ENCODE measurements at regions not wholly inside any gene's neighbourhood (a gene's known extent, or its start where the extent isn't known, plus 50 kb on each side); places are given as distances from the start of the nearest gene placed in this dataset.

DNA sequence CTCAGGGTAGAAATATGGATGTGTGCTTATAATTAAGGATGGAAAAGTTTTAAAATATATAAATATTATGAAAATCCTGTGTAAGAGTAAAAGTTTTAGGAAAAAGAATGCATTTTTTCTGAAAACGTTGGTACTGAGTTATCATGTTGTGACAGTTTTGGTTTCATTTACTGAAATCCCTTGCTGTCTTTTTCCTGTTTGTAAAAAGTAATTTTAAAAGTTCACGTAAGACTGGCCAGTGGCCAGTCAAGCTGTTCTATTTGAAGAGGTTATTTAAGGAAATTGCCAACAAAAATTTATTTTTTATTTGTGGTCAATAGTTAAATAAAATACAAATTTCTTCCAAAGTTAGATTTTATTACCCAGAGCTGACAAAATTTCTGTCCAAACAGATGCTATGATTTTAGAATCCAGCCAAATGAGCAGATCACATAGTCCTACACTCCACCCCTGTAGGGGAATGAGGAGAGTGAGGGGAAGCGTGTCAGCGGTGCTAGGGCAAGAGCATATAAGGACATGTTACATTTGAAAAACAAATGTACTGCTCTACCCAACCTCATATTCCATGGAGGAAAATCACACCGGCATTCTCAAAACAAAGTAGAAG is 297.8 kb upstream of the TFPI start:
- Mint-ChIP-seq H3K27me3 (no peaks in the 10 kb centered on the region), H3K9me3 (no peaks in the 10 kb centered on the region), H3K36me3 (no peaks in the 10 kb centered on the region), H3K27ac (no peak overlapping the region), H3K4me3 (no peak overlapping the region), H3K4me1 (no peaks in the 10 kb centered on the region)
- CTCF ChIA-PET, result no interaction called here
- no peak for DNase-seq

DNA sequence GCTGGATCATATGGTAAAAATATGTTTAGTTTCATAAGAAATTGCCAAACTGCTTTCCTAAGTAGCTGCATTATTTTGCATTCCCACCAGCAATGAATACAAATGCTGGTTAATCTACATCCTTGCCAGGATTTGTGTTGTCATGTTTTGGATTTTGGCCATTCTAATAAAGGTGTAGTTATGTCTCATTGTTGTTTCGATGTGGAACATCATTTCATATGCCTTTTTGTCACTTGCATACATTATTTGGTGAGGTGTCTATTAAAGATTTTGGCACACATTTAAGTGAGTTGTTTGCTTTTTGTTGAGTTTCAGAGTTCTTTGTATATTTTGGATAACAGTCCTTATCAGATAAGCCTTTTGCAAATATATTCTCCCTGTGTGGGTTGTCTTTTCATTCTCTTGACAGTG is 299.2 kb upstream of the TFPI start:
- Mint-ChIP-seq H3K9me3 (no peaks in the 10 kb centered on the region), H3K27ac (no peak overlapping the region), H3K36me3 (no peaks in the 10 kb centered on the region), H3K27me3 (no peaks in the 10 kb centered on the region), H3K4me3 (no peak overlapping the region), H3K4me1 (no peaks in the 10 kb centered on the region)
- no peak for DNase-seq
- CTCF ChIA-PET, result no interaction called here

DNA sequence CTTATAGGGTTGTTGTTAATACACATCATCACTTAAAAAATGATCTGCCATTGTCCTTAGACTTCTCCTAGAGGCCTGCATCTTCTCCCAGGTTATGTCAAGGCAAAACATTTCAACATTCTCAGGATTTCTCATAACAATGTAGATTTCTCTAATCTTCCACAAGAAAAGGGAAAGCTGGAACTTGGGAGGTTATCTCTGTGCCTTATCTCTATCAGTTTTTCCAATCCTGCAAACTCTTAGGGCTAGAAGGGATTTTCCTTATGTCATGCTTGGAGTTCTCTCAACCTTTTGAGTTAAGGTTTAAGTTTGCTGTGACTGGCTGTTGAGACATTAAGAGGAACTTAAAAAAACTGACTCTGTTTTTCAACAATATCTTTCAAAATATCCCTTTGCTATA is 300.6 kb upstream of the TFPI start:
- Mint-ChIP-seq H3K27ac (no peak overlapping the region), H3K36me3 (no peaks in the 10 kb centered on the region), H3K27me3 (no peaks in the 10 kb centered on the region), H3K4me1 (no peaks in the 10 kb centered on the region), H3K4me3 (no peak overlapping the region), H3K9me3 (no peaks in the 10 kb centered on the region)
- DNase-seq, result no peak
- CTCF ChIA-PET, result no interaction called here

DNA sequence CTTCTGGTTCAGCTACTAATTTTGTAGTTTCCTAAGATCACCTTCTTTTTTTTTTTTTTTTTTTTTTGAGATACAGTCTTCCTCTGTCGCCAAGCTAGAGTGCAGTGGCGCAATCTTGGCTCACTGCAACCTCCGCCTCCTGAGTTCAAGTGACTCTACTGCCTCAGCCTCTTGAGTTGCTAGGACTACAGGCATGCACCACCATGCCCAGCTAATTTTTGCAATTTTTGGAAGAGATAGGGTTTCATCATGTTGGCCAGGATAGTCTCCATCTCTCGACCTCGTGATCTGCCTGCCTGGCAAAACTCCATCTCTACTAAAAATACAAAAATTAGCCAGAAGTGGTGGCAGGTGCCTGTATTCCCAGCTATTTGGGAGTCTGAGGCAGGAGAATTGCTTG is 301.5 kb upstream of the TFPI start:
- Mint-ChIP-seq H3K27ac (no peak overlapping the region), H3K9me3 (no peaks in the 10 kb centered on the region), H3K36me3 (no peaks in the 10 kb centered on the region), H3K27me3 (no peaks in the 10 kb centered on the region), H3K4me3 (no peak overlapping the region), H3K4me1 (no peaks in the 10 kb centered on the region)
- DNase-seq, result no peak
- CTCF ChIA-PET, result interaction anchor here (0.7 kb wide), 1 partner anchor 499 kb away, joined by 3 read pairs; no protein-coding TSS in a partner anchor

DNA sequence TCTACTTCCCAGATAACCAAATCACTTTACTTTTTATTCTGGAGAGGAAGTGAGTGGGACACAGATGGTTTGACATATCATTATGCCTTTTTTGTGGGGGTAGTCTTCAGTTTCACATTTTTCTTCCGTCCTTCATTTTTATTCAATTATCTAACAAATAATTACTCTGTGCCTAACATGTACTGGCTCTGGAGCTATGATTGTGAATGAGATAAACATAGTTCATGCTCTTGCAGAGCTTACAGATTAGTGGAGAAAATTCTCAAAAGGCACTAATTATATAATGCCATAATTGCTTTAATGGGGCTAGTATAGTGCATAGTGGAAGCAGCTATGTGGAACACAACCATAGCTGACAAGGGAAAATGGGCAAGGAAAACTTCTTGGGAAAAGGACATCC is 303.6 kb upstream of the TFPI start:
- H3K27me3 Mint-ChIP-seq, result no peaks in the 10 kb centered on the region
- H3K9me3 Mint-ChIP-seq, result no peaks in the 10 kb centered on the region
- H3K4me1 Mint-ChIP-seq, result no peaks in the 10 kb centered on the region
- DNase-seq, result no peak
- CTCF ChIA-PET, result no interaction called here
- no peak overlapping the region for H3K4me3 Mint-ChIP-seq
- H3K27ac Mint-ChIP-seq, result no peak overlapping the region
- H3K36me3 Mint-ChIP-seq, result no peaks in the 10 kb centered on the region

DNA sequence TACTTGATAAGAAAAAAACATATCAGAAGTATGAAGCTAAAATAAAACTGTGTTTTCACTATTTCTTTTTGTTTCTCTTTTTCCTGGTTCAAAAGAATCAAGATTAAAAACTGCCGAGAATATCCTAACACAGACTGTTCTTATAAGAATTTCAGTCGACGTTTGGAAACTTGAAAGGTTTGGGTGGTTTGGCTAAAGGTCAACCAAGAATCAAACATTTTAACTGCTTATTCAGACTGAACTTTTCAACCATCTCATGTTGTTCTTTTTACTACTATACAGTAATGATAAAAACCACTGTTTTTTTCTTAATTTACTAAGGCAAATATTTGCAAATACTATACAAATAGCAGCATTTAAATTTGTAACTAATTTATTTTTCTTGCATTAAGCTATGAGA is 308.5 kb upstream of the TFPI start:
- DNase-seq, result no peak
- Mint-ChIP-seq H3K27me3 (no peaks in the 10 kb centered on the region), H3K4me1 (no peaks in the 10 kb centered on the region), H3K9me3 (peaks cover 3% of the 10 kb centered on the region), H3K27ac (no peak overlapping the region), H3K36me3 (no peaks in the 10 kb centered on the region), H3K4me3 (no peak overlapping the region)
- CTCF ChIA-PET, result no interaction called here

DNA sequence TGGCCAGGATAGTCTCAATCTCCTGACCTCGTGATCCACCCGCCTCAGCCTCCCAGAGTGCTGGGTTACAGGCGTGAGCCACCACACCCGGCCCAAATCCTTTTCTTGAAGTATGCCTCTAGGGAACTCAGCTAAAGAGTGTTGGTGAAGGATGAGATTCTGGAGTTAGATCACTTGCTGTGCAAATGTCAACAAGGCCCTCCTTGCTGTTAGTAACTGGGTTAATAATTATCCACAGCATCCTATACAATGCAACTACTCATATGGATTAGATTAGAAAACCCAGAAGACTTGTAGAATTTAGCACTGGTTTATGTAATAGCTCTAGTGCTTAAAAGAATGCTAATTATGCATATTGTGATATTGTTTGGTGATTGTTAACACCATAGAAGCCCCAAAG is 310.8 kb upstream of the TFPI start:
- Mint-ChIP-seq H3K9me3 (peaks cover 7% of the 10 kb centered on the region), H3K4me1 (no peaks in the 10 kb centered on the region), H3K4me3 (no peak overlapping the region), H3K27ac (no peak overlapping the region), H3K27me3 (peaks cover 4% of the 10 kb centered on the region), H3K36me3 (no peaks in the 10 kb centered on the region)
- DNase-seq, result no peak
- CTCF ChIA-PET, result no interaction called here

DNA sequence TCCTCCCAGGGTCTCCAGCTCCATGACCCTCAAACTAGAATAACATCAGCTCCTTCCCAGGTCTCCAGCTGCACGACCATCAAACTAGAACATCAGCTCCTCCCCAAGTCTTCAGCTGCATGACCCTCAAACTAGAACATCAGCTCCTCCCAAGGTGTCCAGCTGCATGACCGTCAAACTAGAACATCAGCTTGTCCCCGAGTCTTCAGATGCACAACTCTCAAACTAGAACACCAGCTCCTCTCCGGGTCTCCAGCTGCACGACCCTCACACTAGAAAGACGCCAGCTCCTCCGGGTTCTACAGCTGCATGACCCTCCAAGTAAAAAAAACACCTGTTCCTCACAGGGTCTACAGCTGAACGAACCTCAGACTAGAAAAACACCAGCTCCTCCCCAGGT is 312.9 kb upstream of the TFPI start:
- Mint-ChIP-seq H3K36me3 (no peaks in the 10 kb centered on the region), H3K4me1 (no peaks in the 10 kb centered on the region), H3K4me3 (no peak overlapping the region), H3K27me3 (peaks cover 4% of the 10 kb centered on the region), H3K27ac (no peak overlapping the region), H3K9me3 (peaks cover 7% of the 10 kb centered on the region)
- CTCF ChIA-PET, result no interaction called here
- no peak for DNase-seq

DNA sequence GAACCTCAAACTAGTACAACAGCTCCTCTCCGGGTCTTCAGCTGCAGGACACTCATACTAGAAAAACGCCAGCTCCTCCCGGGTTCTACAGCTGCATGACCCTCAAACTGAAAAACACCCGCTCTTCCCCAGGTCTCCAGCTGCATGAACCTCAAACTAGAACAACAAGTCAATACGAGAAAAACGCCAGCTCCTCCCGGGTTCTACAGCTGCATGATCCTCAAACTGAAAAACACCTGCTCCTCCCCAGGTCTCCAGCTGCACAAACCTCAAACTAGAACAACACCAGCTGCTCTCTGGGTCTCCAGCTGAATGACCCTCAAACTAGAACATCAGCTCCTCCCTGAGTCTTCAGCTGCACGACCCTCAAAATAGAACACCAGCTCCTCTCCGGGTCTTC is 315.0 kb upstream of the TFPI start:
- peaks cover 7% of the 10 kb centered on the region for H3K9me3 Mint-ChIP-seq
- peaks cover 4% of the 10 kb centered on the region for H3K27me3 Mint-ChIP-seq
- no peak overlapping the region for H3K4me3 Mint-ChIP-seq
- no peak for DNase-seq
- CTCF ChIA-PET, result no interaction called here
- H3K36me3 Mint-ChIP-seq, result no peaks in the 10 kb centered on the region
- H3K4me1 Mint-ChIP-seq, result no peaks in the 10 kb centered on the region
- H3K27ac Mint-ChIP-seq, result no peak overlapping the region

DNA sequence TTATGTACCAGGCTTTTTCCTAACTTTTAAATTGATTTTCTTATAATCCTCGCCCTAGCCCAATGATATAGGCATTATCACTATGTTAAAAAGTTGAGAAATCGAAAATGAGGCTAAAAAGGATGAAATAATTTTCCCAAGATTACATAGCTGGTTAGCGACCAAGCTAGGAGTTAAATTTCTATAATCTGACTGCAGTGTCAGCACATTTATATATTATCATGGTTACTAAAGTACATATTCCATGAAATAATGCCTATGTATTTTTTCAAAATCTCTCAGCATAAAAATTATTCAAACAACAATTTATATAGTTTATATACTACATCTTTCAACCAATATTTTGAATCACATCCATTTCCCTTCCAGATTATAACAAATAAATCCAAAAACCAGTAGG is 317.3 kb upstream of the TFPI start:
- H3K27ac Mint-ChIP-seq, result no peak overlapping the region
- H3K27me3 Mint-ChIP-seq, result peaks cover 4% of the 10 kb centered on the region
- no peaks in the 10 kb centered on the region for H3K36me3 Mint-ChIP-seq
- DNase-seq, result no peak
- peaks cover 9% of the 10 kb centered on the region for H3K9me3 Mint-ChIP-seq
- no peaks in the 10 kb centered on the region for H3K4me1 Mint-ChIP-seq
- no peak overlapping the region for H3K4me3 Mint-ChIP-seq
- CTCF ChIA-PET, result no interaction called here

DNA sequence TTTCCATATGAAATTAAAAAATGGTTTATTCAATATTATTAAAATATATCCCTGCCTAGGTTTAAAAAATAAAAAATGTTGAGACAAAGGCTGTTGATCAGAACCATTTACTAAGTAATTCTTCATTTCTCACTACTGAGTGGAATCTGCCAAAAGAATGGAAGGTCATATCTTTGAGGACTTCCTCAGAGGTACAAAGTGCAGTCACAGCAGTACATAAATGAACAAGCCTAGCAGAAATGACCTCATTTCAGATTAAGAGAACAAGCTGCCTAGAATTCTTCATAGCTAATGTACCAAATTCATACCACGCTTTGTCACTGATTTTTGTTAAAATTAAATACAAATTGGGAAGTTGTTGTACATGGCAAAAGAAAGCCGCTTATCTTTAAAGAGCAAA is 318.9 kb upstream of the TFPI start:
- Mint-ChIP-seq H3K4me1 (no peaks in the 10 kb centered on the region), H3K4me3 (no peak overlapping the region), H3K27me3 (peaks cover 1% of the 10 kb centered on the region), H3K9me3 (peaks cover 1% of the 10 kb centered on the region), H3K27ac (no peak overlapping the region), H3K36me3 (no peaks in the 10 kb centered on the region)
- CTCF ChIA-PET, result no interaction called here
- DNase-seq, result no peak

DNA sequence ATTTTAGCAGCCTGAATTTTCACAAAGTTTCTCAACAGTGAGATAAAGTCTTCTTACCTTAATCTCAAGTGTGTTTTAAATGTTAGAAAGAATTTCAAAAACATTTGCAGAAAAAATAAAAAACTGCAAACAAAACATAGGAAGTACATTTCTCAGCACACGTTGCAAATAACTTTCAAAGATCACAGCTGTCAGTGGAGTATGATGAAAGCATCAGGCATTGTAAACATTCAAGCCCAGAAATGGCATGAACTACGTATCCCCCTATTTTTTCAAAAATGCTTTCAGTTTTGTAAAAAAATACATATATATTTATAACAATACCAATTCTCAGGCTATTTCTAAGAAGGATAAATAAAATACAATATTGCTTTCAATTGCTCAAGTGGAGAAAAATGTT is 320.6 kb upstream of the TFPI start:
- CTCF ChIA-PET, result no interaction called here
- Mint-ChIP-seq H3K27me3 (no peaks in the 10 kb centered on the region), H3K27ac (no peak overlapping the region), H3K4me1 (no peaks in the 10 kb centered on the region), H3K9me3 (peaks cover 1% of the 10 kb centered on the region), H3K36me3 (no peaks in the 10 kb centered on the region), H3K4me3 (no peak overlapping the region)
- no peak for DNase-seq

DNA sequence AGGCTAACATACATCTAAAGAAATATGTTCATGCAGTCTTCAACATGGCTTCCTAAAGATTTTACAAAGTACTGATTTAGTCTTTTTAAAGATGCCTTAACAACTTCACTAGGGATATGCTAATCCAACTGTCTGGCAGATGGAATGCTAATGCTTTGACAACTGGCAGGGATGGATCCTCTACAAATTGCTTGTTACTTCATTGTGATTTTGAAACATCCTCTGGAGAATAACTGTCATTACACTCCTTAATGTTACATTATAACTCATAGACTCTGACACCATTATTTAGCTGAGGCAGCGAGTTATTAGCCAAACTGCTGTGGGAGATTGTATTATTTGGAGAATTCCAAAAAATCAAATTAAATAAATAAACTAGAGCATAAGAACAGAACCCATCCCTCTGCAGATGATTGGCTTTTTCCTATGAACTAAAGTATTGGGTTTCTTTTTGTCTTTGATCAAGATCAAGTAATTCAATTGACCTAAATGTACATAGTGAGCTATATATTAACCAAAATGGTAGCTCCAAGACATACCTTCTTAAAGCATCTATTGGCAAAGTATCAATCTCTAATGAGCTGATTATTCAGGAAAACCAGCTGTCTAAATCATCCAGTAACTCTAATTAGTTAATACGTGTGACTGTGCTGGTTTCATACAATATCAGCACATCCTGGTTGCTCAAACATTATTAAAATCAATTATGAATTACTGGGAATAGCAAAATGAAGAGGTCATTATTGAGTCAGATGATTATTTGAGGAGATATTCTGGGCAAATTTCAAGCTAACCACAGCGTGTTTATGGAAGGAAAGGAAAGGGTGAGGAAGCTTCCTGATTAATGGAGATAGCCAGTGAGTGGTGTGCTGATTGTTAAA is 321.3 kb upstream of the TFPI start:
- H3K9me3 Mint-ChIP-seq, result peaks cover 1% of the 10 kb centered on the region
- no peaks in the 10 kb centered on the region for H3K36me3 Mint-ChIP-seq
- H3K4me1 Mint-ChIP-seq, result no peaks in the 10 kb centered on the region
- H3K27ac Mint-ChIP-seq, result no peak overlapping the region
- no peak for DNase-seq
- H3K27me3 Mint-ChIP-seq, result no peaks in the 10 kb centered on the region
- CTCF ChIA-PET, result no interaction called here
- no peak overlapping the region for H3K4me3 Mint-ChIP-seq

DNA sequence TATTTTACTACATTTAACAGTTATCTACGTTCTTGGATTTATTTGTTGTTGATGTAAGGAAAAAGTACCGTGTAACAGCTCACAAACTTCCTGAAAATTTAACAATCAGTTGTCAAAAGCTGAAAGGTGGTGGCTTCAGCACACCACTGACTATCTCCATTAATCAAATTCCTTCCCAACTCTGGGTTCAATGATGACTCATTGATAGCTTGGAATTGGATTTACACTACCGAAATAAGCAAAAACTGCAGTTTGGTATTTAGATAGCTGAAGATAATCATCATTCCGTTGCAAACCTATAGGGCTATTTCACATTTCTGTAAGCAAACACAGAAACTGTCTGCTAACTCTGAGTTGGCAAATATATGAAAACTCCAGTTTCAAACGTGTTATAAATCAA is 322.3 kb upstream of the TFPI start:
- Mint-ChIP-seq H3K27ac (no peak overlapping the region), H3K36me3 (no peaks in the 10 kb centered on the region), H3K9me3 (peaks cover 1% of the 10 kb centered on the region), H3K27me3 (no peaks in the 10 kb centered on the region), H3K4me1 (no peaks in the 10 kb centered on the region), H3K4me3 (no peak overlapping the region)
- CTCF ChIA-PET, result no interaction called here
- no peak for DNase-seq

DNA sequence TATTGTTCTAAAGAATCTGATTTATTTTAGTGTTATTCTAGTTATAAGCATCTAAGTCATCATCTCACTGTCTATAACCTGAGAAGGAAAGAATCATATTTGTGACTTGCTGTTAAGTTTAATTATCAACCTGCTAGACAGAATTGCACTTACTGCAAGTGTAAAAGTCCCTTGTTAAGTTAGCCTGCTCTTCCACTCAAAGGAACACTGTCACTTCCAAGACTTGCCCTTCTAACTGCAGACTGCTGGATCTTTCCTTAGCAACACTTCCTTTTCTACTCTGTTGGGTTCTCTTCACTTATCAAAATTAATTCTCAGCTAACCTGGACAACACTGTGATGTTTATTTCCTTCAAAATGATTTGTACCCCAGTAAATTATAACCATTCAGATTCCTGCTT is 323.2 kb upstream of the TFPI start:
- Mint-ChIP-seq H3K36me3 (no peaks in the 10 kb centered on the region), H3K27ac (no peak overlapping the region), H3K4me1 (no peaks in the 10 kb centered on the region), H3K4me3 (no peak overlapping the region), H3K27me3 (no peaks in the 10 kb centered on the region), H3K9me3 (peaks cover 1% of the 10 kb centered on the region)
- DNase-seq, result no peak
- CTCF ChIA-PET, result no interaction called here

Measured in activated naive CD4-positive, alpha-beta T cell treated with anti-CD3 and anti-CD28 coated beads, Interleukin-2, amount 10 ng/mL, durations not matched to agents 7 days and 5 days (primary cell).